ENCODE measurements at regions not wholly inside any gene's neighbourhood (a gene's known extent, or its start where the extent isn't known, plus 50 kb on each side); places are given as distances from the start of the nearest gene placed in this dataset.

- TF ChIP-seq, protein P1, sequence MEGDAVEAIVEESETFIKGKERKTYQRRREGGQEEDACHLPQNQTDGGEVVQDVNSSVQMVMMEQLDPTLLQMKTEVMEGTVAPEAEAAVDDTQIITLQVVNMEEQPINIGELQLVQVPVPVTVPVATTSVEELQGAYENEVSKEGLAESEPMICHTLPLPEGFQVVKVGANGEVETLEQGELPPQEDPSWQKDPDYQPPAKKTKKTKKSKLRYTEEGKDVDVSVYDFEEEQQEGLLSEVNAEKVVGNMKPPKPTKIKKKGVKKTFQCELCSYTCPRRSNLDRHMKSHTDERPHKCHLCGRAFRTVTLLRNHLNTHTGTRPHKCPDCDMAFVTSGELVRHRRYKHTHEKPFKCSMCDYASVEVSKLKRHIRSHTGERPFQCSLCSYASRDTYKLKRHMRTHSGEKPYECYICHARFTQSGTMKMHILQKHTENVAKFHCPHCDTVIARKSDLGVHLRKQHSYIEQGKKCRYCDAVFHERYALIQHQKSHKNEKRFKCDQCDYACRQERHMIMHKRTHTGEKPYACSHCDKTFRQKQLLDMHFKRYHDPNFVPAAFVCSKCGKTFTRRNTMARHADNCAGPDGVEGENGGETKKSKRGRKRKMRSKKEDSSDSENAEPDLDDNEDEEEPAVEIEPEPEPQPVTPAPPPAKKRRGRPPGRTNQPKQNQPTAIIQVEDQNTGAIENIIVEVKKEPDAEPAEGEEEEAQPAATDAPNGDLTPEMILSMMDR (IDR thresholded peaks at IDR 0.05) = no peak
- no peak for TF ChIP-seq JUN (CRISPR knock-in tag; IDR thresholded peaks at IDR 0.05)
- TF ChIP-seq, protein P2, sequence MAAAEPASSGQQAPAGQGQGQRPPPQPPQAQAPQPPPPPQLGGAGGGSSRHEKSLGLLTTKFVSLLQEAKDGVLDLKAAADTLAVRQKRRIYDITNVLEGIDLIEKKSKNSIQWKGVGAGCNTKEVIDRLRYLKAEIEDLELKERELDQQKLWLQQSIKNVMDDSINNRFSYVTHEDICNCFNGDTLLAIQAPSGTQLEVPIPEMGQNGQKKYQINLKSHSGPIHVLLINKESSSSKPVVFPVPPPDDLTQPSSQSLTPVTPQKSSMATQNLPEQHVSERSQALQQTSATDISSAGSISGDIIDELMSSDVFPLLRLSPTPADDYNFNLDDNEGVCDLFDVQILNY (CRISPR knock-in tag; IDR thresholded peaks at IDR 0.05) = no peak
- TF ChIP-seq, protein P3, sequence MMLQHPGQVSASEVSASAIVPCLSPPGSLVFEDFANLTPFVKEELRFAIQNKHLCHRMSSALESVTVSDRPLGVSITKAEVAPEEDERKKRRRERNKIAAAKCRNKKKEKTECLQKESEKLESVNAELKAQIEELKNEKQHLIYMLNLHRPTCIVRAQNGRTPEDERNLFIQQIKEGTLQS (CRISPR knock-in tag; conservative IDR thresholded peaks at IDR 0.05) = no peak
- no peak for TF ChIP-seq MXD4 (CRISPR knock-in tag; IDR thresholded peaks at IDR 0.05; ENCODE audit: borderline replicate concordance)
Measured at GRCh38 chr18:24663026-24663425, 202.6 kb downstream of the HRH4 start.

Measured in WTC11 (cell line).